NCI-H524 treated with DMSO at 0.1 percent for 48 hours (cell line): ENCODE measurements at regions not wholly inside any gene's neighbourhood (a gene's known extent, or its start where the extent isn't known, plus 50 kb on each side); places are given as distances from the start of the nearest gene placed in this dataset.

ENCODE experiments used
- DNase-seq: peaks from one replicate; lab custom pipeline; 2025; lab: John Stamatoyannopoulos, UW

DNA sequence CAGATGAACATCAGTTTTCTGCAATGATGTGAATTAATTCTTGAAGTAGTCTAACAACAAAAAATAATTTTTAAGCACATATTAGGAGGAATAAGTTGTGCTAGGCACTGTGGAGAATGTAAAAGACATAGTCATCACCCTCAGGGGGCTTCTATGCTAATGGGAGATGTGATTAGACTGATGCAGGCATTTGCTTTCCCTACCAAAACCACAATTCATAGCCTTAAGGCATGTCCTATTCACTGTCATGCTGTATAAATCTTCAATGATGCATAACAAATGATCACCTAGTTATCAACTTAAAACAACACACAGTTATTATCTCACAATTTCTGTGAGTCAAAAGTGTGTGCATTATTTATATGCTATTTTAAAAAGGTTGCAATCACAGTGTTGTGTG lies 422.6 kb downstream of the MAN2A1 start:
- DNase-seq: no peak

DNA sequence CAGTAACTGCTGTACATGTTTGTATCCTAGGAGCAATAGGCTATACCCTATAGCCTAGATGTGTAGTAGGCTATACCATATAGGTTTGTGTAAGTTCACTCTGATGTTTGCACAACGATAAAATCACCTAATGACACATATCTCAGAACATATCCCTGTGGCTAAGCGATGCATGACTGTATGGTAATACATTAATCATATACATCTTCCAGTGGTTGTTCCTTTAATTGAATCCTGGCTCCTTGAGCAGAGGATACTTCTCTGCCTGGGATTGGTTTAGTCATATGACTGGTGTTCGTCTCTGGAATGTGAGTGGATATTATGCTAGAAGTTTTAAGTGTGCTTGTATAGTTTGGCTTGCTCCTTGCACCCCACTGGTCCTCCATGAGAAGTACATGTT lies 425.8 kb downstream of the MAN2A1 start:
- no peak for DNase-seq

DNA sequence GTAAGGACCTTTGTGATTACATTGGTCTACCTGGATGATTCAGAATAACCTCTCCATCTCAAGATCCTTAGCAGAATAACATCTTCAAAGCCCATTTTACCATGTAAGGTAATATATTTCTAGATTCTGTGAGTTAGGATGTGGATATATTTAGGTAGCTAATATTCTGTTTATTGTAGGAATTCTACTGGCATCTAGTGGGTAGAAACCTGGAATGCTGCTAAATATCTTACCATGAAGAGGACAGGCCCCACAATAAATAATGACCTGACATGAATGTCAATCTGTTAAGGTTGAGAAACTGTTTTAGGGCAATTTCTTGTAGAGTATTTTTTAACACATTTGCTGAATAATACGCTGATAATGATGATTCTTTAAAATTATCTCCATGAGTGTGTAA lies 426.8 kb downstream of the MAN2A1 start:
- DNase-seq: no peak

DNA sequence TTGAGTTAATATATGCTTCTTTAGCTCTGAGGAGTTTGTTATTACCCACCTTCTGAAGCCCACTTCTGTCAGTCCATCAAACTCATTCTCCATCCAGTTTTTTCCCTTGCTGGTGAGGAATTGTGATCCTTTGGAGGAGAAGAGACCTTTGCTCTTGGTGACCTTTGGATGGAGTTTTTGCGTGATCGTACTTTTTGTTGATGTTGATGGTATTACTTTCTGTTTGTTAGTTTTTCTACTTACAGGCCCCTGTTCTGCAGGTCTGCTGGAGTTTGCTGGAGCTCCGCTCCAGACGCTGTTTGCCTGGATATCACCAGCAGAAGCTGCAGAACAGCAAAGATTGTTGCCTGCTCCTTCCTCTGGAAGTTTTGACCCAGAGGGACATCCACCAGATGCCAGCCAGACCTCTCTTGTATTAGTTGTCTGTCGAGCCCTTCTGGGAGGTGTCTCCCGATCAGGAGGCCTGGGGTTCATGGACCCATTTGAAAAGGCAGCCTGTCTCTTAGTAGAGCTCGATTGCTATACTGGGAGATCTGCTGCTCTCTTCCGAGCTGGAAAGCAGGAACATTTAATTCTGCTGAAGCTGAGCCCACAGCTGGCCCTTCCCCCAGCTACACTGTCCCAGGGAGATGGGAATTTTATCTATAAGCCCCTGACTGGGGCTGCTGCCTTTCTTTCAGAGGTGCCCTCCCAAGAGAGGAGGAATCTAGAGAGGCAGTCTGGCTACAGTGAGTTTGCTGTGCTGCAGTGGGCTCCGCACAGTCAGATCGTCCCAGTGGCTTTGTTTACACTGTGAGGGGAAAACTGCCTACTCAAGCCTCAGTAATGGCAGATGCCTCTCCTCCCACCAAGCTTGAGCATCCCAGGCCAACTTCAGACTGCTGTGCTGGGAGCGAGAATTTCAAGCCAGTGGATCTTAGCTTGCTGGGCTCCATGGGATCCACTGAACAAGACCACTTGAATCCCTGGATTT lies 445.5 kb downstream of the MAN2A1 start:
- no peak for DNase-seq

DNA sequence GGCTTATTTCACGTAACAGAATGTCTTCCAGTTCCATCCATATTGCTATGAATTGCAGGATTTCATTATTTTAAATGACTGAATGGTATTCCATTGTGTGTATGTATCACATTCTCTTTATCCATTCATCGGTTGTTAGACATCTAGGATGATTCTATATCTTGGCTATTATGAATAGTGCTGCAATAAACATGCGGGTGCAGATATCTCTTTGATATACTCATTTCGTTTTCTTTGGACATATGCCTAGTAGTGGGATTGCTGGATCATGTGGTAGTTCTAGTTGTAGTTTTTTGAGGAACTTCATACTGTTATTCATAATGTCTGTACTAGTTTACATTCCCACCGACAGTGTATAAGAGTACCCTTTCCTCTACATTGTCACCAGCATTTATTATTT lies 460.5 kb downstream of the MAN2A1 start:
- DNase-seq: no peak

DNA sequence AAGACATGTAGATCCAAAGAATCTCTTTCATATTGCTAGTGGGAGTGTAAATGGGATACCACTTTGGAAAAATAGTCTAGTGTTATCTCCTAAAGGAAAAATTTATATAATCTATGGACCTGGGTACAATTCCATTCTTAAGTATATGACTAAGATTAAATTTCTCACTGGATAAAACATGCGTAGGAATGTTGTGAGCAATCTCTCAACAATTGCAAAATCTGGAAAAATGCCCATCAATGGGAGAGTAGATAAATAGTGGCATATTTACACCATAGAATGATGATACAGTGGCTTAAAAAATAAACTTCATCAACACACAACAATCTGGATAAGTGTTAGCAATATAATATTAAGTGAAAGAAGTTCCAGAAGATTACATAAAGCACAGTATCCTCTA lies 469.5 kb downstream of the MAN2A1 start:
- DNase-seq: no peak

DNA sequence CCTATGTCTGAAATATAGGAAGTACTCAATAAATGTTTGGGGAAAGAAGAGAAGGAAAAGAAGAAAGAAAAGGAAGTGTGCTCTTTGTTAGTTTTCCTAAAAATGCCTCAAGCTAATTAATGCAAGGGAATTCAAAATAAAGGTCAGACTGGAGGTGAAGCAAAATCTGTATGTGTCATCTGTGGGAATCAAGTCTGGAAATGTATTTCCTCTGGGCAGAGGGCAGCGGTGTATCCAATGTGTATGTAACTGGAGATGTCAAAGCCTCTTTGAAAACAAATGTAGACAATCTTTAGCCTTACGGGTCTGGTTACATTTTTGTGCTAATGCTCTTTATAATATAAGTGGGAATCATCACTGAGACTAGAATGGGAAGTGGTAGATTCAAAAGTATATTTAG lies 471.4 kb downstream of the MAN2A1 start:
- DNase-seq: no peak

DNA sequence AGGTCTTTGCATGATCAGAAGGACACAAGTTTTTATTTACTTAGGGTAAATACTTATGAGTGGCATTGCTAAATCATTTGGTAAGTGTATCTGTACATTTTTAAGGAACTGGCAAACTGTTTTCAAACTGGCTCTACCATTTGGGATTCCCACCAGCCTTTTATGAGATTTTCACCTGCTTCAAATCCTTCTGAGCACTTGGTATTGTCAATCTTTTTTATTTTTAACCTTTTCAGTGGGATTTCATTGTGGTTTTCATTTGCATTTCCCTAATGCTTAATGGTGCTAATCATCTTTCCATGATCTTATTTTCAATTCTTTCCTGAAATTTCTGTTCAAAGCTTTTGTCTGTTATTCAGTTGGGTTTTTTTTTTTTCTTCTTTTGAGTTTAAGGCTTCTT lies 475.6 kb downstream of the MAN2A1 start:
- DNase-seq: no peak

DNA sequence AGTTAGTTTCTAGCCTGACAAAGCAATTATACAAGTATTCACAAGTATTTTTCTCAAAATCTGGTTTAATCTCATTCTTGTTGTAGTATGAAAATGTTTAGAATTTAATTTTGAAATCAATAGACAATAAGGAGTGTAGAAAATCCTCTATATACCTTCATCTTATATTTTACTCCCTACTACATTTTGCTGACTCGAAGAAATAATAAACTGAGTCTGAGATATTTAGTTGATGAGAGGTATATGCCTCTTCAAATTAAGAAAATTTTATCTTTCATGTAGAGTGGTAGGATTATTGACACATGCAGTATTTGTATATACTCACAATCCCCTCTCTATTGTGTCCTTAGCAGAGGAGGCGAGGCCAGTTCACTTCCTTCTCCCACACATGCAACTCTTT lies 477.7 kb downstream of the MAN2A1 start:
- DNase-seq: no peak

DNA sequence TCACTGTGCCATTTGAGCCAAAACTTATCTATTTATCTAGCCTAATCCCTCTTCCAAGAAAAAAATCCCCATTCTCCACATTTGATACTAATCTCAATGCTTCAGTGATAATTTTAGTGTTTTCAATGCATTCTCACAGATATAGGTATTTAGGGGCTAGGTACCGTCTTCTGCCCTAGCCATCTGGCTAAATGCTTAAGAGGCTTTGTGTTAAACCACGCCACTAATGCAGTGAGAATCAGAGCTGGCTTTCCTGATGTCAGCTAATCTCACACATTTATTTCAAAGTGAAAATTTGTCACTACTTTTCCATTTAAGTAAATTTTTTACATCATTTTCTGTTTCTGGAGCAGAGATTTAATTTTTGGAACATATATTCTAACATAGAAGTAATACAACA lies 479.7 kb downstream of the MAN2A1 start:
- DNase-seq: peak; percentile 84

DNA sequence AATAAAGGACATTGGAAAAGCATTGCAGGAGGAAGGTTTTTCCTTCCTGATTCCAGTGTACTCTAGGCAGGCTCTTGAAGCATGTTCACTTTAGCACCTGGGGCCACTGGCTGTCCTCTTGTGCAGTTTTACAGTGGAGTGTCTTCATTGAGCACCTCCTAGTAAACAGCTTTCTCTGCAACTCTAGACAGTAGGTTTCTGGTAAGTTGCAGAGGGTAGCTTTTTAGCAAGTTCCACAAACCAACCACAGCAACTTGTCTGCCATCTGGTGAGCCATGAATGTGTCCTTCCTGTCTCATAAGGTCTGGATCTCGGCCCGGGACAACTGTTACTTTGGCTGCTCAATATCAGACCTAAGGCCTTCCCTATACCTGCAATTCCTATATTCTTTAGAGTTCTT lies 488.0 kb downstream of the MAN2A1 start:
- no peak for DNase-seq

DNA sequence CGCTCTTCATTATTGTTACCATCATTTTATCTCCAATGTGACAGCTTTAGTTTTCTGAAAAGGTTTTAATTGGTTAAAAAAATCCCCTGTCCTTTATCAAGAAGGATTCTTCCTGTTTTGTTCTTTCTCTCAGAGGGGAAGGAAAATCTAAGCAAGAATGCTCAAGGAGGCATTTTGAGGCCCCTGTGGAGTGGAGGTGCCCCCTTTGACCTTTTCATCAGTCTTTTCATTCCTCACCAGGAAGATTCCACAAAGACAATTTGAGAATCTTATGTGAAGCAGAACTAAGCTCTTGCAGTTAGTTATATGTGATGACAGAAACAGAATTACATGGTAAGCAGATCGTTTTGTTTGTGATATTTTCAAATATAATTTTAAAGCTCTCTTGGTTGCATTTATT lies 489.6 kb downstream of the MAN2A1 start:
- no peak for DNase-seq

DNA sequence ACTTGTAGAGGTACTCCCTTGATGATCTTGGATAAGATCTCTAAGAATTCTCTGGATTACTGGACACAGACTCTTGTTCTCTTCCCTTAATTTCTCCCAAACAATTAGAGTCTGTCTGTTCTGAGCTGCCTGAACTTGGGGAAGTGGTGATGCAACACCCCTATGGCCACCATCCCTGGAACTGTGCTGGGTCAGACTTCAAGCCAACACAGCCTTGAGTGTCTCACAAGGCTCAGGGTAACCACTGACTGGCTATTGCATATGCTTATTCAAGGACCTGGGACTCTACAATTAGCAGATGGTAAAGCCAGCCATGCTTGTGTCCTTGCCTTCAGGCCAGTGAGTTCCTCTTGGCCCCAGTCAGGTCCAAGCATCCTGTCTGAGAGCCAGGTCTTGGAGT lies 504.5 kb downstream of the MAN2A1 start:
- DNase-seq: no peak

DNA sequence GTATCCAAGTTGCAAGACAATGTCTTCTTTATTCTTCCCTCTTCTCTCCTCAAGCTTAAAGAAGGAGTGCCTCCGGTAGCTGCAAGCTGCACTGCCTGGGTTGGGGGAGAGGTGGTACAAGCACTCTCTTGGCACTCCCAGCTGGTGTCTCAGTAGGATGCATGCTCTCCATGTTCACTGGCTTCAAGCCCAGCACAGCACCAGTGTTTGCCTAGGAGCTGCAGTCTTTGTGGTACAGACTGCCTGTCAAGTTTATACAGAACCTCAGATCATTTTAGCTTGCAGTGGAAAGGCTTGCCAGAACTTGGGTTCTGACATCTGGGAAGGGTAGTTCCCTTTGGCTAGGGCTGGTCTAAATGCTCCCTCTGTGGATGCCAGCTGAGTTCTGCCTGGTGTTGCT lies 505.6 kb downstream of the MAN2A1 start:
- DNase-seq: no peak

DNA sequence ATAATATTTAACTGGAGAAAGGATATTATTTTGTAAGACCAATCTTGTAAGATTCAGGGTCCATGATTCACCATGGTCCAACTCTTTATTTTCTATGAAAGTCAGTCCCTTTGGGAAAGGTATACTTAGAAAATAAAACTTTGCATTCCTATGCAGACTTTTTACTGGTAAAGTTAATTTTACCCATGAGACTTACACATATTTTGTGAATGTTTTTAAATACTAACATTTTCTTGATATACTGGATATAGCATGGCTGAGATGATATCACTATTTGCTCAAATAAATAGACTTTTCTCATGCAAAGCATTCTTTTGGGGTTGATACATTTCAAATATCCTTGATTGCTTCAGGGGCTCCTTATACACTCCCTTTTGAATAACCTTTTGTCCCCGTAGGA lies 512.1 kb downstream of the MAN2A1 start:
- no peak for DNase-seq

DNA sequence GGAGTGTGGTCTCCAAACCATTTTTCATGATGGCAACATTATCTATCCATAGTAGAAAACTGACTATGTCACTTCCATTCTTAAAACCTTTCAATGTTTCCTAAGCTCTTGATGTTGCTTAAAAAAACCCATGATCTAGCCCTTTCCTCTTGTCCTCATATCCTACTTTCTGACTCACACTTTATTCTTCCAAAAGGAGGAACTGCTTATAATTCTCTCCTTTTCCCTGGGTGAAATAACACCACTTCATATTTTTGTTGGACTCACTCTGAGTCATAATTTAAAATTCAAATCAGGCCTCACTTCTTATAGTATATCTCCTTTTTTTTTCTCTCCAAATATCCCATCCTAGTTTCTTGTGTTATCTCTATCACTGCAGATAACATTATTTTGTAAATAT lies 513.9 kb downstream of the MAN2A1 start:
- DNase-seq: no peak

DNA sequence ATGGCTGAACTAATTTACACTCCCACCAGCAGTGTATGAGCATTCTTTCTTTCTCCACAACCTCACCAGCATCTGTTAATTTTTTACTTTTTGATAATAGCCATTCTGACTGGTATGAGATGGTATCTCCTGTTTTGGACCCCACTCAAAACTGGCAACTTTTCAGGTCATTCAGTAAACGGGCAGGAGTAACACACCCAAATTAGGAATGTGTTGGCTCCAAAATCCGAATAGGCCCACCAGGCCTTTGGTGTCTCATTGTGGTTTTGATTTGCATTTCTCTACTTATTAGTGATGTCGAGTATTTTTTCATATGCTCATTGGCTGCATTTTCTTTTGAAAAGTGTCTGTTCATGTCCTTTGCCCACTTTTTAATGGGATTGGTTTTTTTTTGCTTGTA lies 517.1 kb downstream of the TMEM232 start:
- DNase-seq: no peak

DNA sequence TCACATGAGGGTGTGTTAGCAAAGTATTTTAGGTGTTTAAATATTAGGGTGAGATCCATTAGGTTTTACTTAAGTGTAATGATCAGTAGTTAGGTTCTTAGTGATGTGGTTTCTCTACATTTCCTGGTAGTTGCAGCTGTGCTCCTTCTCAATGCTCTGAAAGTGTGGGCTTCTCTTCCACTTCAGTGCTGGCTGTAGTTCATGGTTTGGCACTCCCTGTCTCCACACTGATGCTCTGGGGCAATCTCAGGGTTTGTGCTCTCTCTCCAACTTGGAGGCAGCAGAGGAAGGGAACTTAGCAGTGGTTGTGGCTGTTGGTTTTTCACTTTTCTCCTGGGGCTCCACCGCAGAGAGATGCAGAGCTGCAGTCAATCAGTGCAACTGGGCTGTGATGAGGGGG lies 507.5 kb downstream of the TMEM232 start:
- no peak for DNase-seq

DNA sequence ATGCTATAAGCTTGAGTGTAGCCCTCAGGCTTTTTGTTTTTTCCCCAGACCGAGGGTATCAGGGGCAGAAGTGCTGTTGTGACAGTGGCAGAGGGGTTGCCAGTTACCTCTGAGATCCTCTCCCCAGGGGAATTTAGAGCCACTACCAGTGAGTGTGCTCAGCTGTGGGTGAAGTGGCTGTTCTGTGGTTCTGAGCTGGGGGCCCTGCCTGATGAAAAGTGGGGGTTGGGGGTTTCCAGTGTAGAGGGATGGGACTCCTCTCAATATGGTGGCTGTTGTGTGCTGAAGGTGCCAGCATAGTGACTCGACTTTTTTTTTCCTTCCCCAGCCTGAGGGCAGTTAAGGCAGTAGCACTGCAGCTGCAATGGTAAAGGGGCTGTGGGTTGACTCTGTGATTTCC lies 506.7 kb downstream of the TMEM232 start:
- no peak for DNase-seq

DNA sequence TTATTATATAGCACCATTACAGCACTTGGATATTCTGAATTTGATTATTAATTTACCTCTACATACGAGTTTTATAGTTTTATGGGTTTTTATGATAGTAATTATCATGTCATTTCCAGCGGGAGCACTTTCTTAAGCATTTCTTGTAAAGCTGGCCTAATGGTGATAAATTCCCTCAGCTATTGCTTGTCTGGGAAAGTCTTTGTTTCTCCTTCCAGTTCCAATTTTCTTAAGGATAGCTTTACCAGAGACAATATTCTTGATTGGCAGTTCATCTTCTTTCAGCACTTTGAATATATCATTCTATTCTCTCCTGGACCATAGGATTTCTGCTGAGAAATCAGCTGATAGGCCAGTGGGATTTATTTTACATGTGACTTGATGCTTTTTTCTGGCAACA lies 505.4 kb downstream of the TMEM232 start:
- no peak for DNase-seq

DNA sequence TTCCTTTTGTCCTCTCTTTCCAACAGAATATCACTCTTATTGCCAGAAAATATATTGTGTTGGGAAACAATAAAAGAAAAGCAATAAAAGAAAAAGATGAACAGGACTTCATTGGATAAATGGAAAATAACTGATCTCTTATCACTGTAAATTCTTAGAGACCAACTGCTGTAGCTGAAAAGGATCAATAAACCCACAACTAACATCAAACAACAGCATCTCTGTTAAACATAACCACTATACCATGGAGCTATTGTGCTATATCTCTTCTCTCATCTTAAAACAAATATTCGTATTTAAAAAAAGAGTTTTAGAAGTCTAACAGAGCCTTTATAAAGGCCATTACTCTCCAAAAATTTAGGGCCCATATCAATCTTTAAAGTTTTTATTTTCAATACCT lies 502.4 kb downstream of the TMEM232 start:
- no peak for DNase-seq

DNA sequence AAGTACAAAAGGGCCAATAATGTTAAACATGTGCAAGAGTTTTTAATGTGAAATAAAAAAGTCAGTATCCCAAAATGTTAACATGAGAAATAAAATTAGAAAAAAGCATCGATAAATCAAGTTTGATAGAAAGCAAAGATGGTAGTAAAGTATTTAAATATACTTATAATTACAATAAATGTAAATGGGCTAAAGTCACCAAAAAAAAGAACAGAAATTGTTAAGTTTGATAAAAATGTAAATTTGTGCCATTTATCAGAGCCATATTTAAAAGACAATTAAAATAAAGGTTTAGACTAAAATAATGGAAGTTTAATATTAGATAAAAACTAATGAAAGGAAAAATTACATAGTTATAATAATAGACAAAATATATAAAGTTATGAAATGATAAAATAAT lies 500.5 kb downstream of the TMEM232 start:
- DNase-seq: no peak

DNA sequence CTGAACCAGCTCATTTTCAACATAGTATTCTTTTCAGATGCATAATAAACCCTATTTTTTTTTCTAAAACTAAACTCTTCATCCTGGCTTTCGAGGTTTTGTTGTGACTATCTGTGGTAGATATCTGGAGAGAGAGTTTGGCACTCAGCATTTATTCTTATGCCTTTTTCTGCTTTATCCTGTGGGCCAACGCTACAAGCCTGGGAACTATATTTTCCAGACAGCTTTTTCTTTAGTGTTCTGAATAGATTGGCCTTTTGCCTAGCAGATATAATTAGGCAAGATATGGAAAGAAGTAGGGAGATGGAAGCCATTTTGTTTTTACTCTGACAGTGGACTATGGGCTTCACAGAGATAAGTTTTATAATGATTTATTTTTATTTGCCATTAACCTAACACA lies 486.7 kb downstream of the TMEM232 start:
- DNase-seq: no peak

DNA sequence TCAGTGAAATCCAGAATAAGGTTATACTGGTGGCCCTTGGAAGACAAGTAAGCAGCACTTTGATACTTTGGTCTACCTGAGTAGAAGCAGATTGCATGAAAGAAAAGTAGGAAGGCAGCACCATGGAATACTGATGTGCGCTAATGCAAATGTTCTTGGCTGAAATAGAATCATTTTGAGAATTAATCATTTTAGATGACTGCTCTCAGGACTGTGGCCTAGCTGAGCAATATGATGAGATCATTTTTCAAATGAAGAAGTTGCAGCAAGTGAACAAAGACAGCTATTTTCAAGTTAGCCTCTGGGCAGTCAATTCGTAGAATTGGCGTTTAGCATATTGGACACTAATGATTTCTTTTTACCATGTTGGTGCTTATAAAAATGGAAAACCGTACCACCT lies 483.5 kb downstream of the TMEM232 start:
- DNase-seq: no peak
